H9 (cell line): ENCODE measurements at regions not wholly inside any gene's neighbourhood (a gene's known extent, or its start where the extent isn't known, plus 50 kb on each side); places are given as distances from the start of the nearest gene placed in this dataset.

ENCODE experiments used
- DNase-seq: peaks from one replicate; pipeline ENCODE4 v3.0.0-alpha.2; 2017
- H2AFZ ChIP-seq: one replicate; pipeline ENCODE4 v1.6.1; 2013; ENCODE audit warnings: mild to moderate bottlenecking, low read length, control low read depth, moderate library complexity
- H2AK5ac ChIP-seq: 2 replicates; pipeline ENCODE4 v1.6.1; 2013; ENCODE audit warnings: low read length, control low read depth, mixed read lengths; ENCODE audit not compliant: insufficient read length
- H2BK120ac ChIP-seq: one replicate; pipeline ENCODE4 v1.6.1; 2013; ENCODE audit warnings: low read depth, mild to moderate bottlenecking, low read length, control low read depth, inconsistent platforms; ENCODE audit not compliant: poor library complexity, severe bottlenecking
- H2BK12ac ChIP-seq: 2 replicates; pipeline ENCODE4 v1.6.1; 2013; ENCODE audit warnings: low read length, control low read depth, mixed read lengths, low read depth; ENCODE audit not compliant: insufficient read length
- H2BK15ac ChIP-seq: 2 replicates; pipeline ENCODE4 v1.6.1; 2013; ENCODE audit warnings: low read depth, low read length, control low read depth
- H2BK20ac ChIP-seq: one replicate; pipeline ENCODE4 v1.6.1; 2013; ENCODE audit warnings: low read depth, mild to moderate bottlenecking, low read length, control low read depth, inconsistent platforms; ENCODE audit not compliant: poor library complexity, severe bottlenecking
- H2BK5ac ChIP-seq: 2 replicates; pipeline ENCODE4 v1.6.1; 2013; ENCODE audit warnings: low read length, control low read depth, mixed read lengths; ENCODE audit not compliant: insufficient read length
- H3K14ac ChIP-seq: 2 replicates; pipeline ENCODE4 v1.6.1; 2013; ENCODE audit warnings: low read length, control low read depth; ENCODE audit not compliant: insufficient read depth
- H3K18ac ChIP-seq: 2 replicates; pipeline ENCODE4 v1.6.1; 2013; ENCODE audit warnings: low read depth, mild to moderate bottlenecking, mixed read lengths, low read length, control low read depth; ENCODE audit not compliant: insufficient read length
- H3K23ac ChIP-seq: 2 replicates; pipeline ENCODE4 v1.6.1; 2013; ENCODE audit warnings: low read length, control low read depth, mixed read lengths, low read depth; ENCODE audit not compliant: insufficient read length
- H3K23me2 ChIP-seq: 2 replicates; pipeline ENCODE4 v1.6.1; 2013; ENCODE audit warnings: low read depth, mild to moderate bottlenecking, mixed read lengths, low read length, control low read depth; ENCODE audit not compliant: insufficient read length, poor library complexity, severe bottlenecking
- H3K27ac ChIP-seq: 2 replicates; pipeline ENCODE4 v1.5.1; 2013; ENCODE audit warnings: low read length, control low read depth, mixed read lengths, low read depth; ENCODE audit not compliant: insufficient read length
- H3K27me3 ChIP-seq: 2 replicates; pipeline ENCODE4 v1.6.1; 2013; ENCODE audit warnings: low read length, control low read depth, inconsistent platforms; ENCODE audit not compliant: insufficient read depth
- H3K4ac ChIP-seq: 2 replicates; pipeline ENCODE4 v1.6.1; 2013; ENCODE audit warnings: low read depth, mild to moderate bottlenecking, control low read depth, inconsistent platforms, low read length, moderate library complexity
- H3K4me1 ChIP-seq: 2 replicates; pipeline ENCODE4 v1.6.1; 2013; ENCODE audit warnings: low read length, control low read depth, inconsistent platforms; ENCODE audit not compliant: insufficient read depth
- H3K4me2 ChIP-seq: 2 replicates; pipeline ENCODE4 v1.6.1; 2013; ENCODE audit warnings: low read length, control low read depth, mixed read lengths; ENCODE audit not compliant: insufficient read length, insufficient read depth
- H3K56ac ChIP-seq: 2 replicates; pipeline ENCODE4 v1.6.1; 2013; ENCODE audit warnings: low read depth, mild to moderate bottlenecking, mixed read lengths, low read length, control low read depth; ENCODE audit not compliant: insufficient read length
- H3K79me1 ChIP-seq: 2 replicates; pipeline ENCODE4 v1.6.1; 2013; ENCODE audit warnings: low read depth, mild to moderate bottlenecking, moderate library complexity, low read length, control low read depth, inconsistent platforms; ENCODE audit not compliant: insufficient read depth, poor library complexity, severe bottlenecking
- H3K79me2 ChIP-seq: 2 replicates; pipeline ENCODE4 v1.6.1; 2013; ENCODE audit warnings: low read length, control low read depth, inconsistent platforms; ENCODE audit not compliant: insufficient read depth
- H3K9ac ChIP-seq: 2 replicates; pipeline ENCODE4 v1.6.1; 2013; ENCODE audit warnings: low read length, control low read depth, mixed read lengths; ENCODE audit not compliant: insufficient read length; ENCODE audit errors: extremely low read depth
- H3K9me3 ChIP-seq: one replicate; pipeline ENCODE4 v1.6.1; 2013; ENCODE audit warnings: low read depth, low read length, inconsistent platforms; ENCODE audit not compliant: control insufficient read depth
- H3T11ph ChIP-seq: one replicate; pipeline ENCODE4 v1.6.1; 2013; ENCODE audit warnings: mild to moderate bottlenecking, low read length, control low read depth, inconsistent platforms
- H4K20me1 ChIP-seq: one replicate; pipeline ENCODE4 v1.6.1; 2013; ENCODE audit not compliant: control insufficient read depth, insufficient read length, insufficient read depth
- H4K5ac ChIP-seq: 2 replicates; pipeline ENCODE4 v1.6.1; 2013; ENCODE audit warnings: low read depth, mild to moderate bottlenecking, mixed read lengths, low read length, control low read depth; ENCODE audit not compliant: insufficient read length
- H4K8ac ChIP-seq: replicated peaks from 2 replicates; pipeline ENCODE4 v1.6.1; 2013; ENCODE audit warnings: low read length, control low read depth, mixed read lengths, low read depth; ENCODE audit not compliant: insufficient read length
- H4K91ac ChIP-seq: 2 replicates; pipeline ENCODE4 v1.6.1; 2013; ENCODE audit warnings: low read depth, mild to moderate bottlenecking, moderate library complexity, mixed read lengths, low read length, control low read depth; ENCODE audit not compliant: insufficient read length
- H3K27ac Mint-ChIP-seq, 3 experiments: 2 replicates in 2 of 3; 3 replicates in 1 of 3; pipeline ENCODE4 v1.8.0; 2020 to 2021; ENCODE audit warnings: mixed read lengths in 3 of 3, mild to moderate bottlenecking in 1 of 3, moderate library complexity in 1 of 3
- H3K27me3 Mint-ChIP-seq: 2 replicates; pipeline ENCODE4 v1.8.0; 2021; ENCODE audit warnings: low read depth, mild to moderate bottlenecking, moderate library complexity, mixed read lengths
- H3K36me3 Mint-ChIP-seq, 3 experiments: 2 replicates in 2 of 3; 3 replicates in 1 of 3; pipeline ENCODE4 v1.8.0; 2020 to 2021; ENCODE audit warnings: low read depth in 3 of 3, mixed read lengths in 3 of 3; ENCODE audit not compliant: insufficient read depth in 1 of 3
- H3K4me1 Mint-ChIP-seq, 2 experiments: 2 replicates each; pipeline ENCODE4 v1.8.0; 2020; ENCODE audit warnings: mixed read lengths in 2 of 2
- H3K4me3 Mint-ChIP-seq, 2 experiments: 2 replicates in 1 of 2; 3 replicates in 1 of 2; pipeline ENCODE4 v1.8.0; 2020 to 2021; ENCODE audit warnings: mild to moderate bottlenecking in 2 of 2, mixed read lengths in 2 of 2, moderate library complexity in 1 of 2
- H3K9me3 Mint-ChIP-seq, 2 experiments: 2 replicates in 1 of 2; 3 replicates in 1 of 2; pipeline ENCODE4 v1.8.0; 2020; ENCODE audit warnings: mild to moderate bottlenecking in 2 of 2, mixed read lengths in 2 of 2, moderate library complexity in 1 of 2
- CTCF ChIP-seq: fragments of 200-600 bp; sonication (generic); conservative IDR thresholded peaks from 3 replicates; pipeline ENCODE4 v1.8.0; 2021; ENCODE audit warnings: antibody characterized with exemption, mild to moderate bottlenecking
- WGBS: extraction: QIAGEN DNeasy Blood & Tissue Kit; methylation state at CpG from one replicate; pipeline ENCODE4 v1.1.7; 2013; ENCODE audit warnings: missing lambda C conversion rate, low lambda C conversion rate, mixed read lengths; ENCODE audit not compliant: insufficient read length; ENCODE audit errors: extremely low coverage; 5-methylcytosine and 5-hydroxymethylcytosine counted together

- H2BK12ac ChIP-seq = no peak overlapping the region
- H3K27ac Mint-ChIP-seq = no peak overlapping the region
- no peak for DNase-seq
Observed at GRCh38 chr4:17275836-17276235, 236.1 kb downstream of the QDPR start.

More at GRCh38 chr4:17275836-17276235, 236.1 kb downstream of the QDPR start:
- H3K4me3 Mint-ChIP-seq = no peak overlapping the region
- Histone ChIP-seq H4K20me1 (no peaks in the 10 kb centered on the region), H3K79me2 (no peaks in the 10 kb centered on the region), H2BK5ac (no peak overlapping the region), H3K23me2 (no peaks in the 10 kb centered on the region), H3K27me3 (no peaks in the 10 kb centered on the region), H3K9ac (no peak overlapping the region), H2BK120ac (no peak overlapping the region), H4K91ac (no peak overlapping the region), H2BK15ac (no peak overlapping the region), H2AFZ (no peak overlapping the region), H2AK5ac (no peak overlapping the region), H3K4me1 (no peaks in the 10 kb centered on the region), H3K18ac (no peak overlapping the region), H3K23ac (no peak overlapping the region), H4K8ac (no peak overlapping the region), H3K14ac (no peak overlapping the region), H3K4me2 (no peak overlapping the region), H4K5ac (no peak overlapping the region), H3T11ph (no peak overlapping the region), H2BK20ac (no peak overlapping the region), H3K79me1 (no peaks in the 10 kb centered on the region), H3K9me3 (no peaks in the 10 kb centered on the region), H3K56ac (no peak overlapping the region), H3K27ac (no peak overlapping the region), H3K4ac (no peak overlapping the region)
- WGBS = no CpG with 5 or more reads among the region's 3 CpGs
- H3K4me1 Mint-ChIP-seq = peaks cover 4 to 6% of the 10 kb centered on the region in 2 experiments; a peak in 3 of 4 replicates
- TF ChIP-seq CTCF = no peak
- no peaks in the 10 kb centered on the region for H3K36me3 Mint-ChIP-seq
- no peaks in the 10 kb centered on the region for H3K9me3 Mint-ChIP-seq
- peaks cover 2% of the 10 kb centered on the region; the same call in 1 of the 2 replicates for H3K27me3 Mint-ChIP-seq
